ENCODE measurements at regions not wholly inside any gene's neighbourhood (a gene's known extent, or its start where the extent isn't known, plus 50 kb on each side); places are given as distances from the start of the nearest gene placed in this dataset.
A peak's percentile ranks its signal among the peaks of the same experiment; 100 is the strongest.

- DNase-seq (ENCODE audit: low read depth in 4 of 4, low spot score in 3 of 4): no peak
Measured at GRCh38 chr5:56447656-56448055, 214.5 kb upstream of the ANKRD55 start.

DNA sequence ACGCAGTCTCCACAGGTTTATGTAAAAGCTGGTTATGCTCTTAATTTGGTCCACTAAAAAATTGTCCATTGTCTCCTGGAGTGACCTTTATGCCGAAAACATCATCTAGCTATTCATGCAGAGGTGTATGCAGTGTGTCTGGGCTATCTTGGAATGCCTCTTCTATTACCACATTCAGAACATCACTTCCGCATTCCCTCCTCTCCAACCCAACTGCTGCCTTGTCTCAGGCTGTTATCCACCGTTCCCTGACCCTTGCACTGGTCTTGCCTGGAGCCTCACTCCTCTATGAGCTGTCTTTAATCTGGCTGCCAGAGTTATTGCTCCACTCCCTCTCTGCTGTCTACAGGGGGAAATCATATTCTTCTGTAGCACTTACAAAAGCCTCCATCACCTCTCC lies 214.1 kb upstream of the ANKRD55 start:
- no peak for DNase-seq (ENCODE audit: low read depth in 4 of 4, low spot score in 3 of 4)

DNA sequence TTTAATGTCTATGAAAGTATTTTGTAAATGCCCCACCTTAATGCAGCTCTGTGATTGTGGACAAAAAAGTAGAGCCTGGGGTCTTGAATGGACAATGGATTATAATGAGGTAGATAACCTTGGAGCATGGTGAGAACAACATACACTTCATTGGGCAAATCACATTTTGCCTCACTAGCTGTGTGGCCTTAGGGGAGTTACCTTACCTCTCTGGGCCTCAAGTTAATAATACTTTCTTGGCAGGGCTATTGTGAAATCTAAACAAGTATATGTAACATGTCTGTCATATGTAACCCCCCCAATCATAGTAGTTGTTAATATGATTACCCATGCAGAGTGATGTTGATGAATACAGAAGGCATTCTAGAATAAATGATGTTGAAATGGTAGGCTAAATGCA lies 213.6 kb upstream of the ANKRD55 start:
- DNase-seq (ENCODE audit: low read depth in 4 of 4, low spot score in 3 of 4): no peak

DNA sequence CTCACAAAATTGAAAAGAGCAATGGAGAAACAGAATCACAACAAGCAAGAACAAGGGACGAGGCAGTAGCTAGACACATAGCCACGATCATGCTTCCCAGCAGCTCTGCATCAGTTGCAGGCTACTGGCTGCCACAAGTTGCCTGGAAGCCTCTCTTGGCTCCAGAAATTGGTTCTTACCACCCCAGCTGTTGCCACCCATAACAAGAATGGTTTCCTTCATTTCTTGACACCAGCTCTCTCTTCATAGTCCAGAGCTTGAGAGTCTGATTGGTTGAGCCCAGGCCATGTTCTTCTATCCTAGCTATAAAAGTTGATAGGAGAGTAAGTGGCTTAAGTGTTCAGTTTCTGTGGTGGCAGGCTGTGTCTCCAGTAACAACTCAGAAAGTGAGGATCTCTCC lies 210.7 kb upstream of the ANKRD55 start:
- DNase-seq (ENCODE audit: low read depth in 4 of 4, low spot score in 3 of 4): no peak

GRCh38 chr5:56440871-56441740 lies 208.0 kb upstream of the ANKRD55 start:
- no peak for DNase-seq (ENCODE audit: low read depth in 4 of 4, low spot score in 3 of 4)

GRCh38 chr5:56434986-56435385 lies 201.9 kb upstream of the ANKRD55 start:
- DNase-seq (ENCODE audit: low read depth in 4 of 4, low spot score in 3 of 4): no peak

DNA sequence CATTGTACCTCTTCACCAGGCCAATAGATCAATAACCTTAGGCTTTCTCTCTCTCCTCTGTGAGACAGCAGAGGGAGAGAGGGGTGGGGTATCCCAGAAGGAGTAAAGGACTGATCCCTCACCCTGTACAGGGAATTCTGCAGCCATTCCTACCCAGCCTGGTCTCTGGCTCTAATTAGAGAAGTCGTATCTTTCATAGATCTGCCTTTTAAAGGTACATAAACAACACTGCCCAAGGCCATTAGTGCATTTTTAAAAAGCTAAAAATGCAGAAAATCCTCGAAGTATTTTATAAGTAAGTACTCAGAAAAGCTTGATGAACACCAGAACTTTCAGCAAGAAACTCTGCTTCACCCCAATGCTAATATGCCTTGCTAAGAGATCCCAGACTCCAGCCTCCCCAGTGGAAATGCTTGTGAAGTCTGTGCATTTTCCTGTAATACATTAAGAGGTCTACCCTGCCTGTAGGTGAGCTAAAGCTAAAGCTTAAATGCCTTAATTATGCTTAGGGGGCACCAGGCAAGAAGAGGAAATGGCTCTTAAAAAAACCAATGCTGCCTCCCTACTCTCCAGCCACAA lies 200.0 kb upstream of the ANKRD55 start:
- DNase-seq (ENCODE audit: low read depth in 4 of 4, low spot score in 3 of 4): no peak

DNA sequence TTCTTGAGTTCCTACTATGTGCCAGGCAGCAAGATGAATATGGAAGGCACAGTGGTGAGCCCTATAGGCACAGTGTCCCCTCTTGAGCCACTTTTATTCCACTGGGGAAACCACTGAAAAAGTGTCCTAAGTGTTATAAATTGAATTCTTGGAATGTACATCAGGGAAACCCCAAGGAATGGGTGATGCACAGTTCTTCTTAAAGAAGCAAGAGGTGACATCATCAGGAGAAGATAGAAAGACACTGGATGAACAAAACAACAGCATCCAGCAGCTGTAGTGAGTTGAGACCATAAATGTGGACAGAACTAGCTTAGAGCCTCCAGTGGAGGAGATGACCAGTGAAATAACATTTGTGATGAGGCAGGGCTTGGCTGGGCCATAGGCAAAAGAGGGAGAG lies 199.2 kb upstream of the ANKRD55 start:
- no peak for DNase-seq (ENCODE audit: low read depth in 4 of 4, low spot score in 3 of 4)

DNA sequence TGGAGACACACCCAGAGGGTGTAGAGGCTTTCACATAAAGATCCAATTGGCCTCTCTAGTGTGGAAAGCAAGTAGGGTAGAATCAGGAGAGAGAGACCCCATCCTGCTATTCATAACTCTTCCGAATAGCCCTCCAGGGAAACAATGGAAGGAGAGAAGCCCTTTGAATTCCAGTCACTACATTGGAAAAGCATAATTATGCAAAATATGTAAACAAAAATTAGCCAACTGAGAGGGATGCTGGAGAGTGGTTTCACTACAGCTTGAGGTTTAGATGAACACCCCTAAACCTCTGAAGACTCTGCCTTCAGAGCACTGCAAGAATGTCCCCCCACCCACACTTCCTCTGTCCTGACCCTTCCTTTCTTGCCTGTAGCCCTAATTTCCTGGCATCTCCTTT lies 197.3 kb upstream of the ANKRD55 start:
- no peak for DNase-seq (ENCODE audit: low read depth in 4 of 4, low spot score in 3 of 4)

- no peak for DNase-seq (ENCODE audit: low read depth in 4 of 4, low spot score in 3 of 4)
Measured at GRCh38 chr5:56429110-56429561, 196.0 kb upstream of the ANKRD55 start.

- no peak for DNase-seq (ENCODE audit: low read depth in 4 of 4, low spot score in 3 of 4)
Measured at GRCh38 chr5:56426693-56427092, 193.6 kb upstream of the ANKRD55 start.

DNA sequence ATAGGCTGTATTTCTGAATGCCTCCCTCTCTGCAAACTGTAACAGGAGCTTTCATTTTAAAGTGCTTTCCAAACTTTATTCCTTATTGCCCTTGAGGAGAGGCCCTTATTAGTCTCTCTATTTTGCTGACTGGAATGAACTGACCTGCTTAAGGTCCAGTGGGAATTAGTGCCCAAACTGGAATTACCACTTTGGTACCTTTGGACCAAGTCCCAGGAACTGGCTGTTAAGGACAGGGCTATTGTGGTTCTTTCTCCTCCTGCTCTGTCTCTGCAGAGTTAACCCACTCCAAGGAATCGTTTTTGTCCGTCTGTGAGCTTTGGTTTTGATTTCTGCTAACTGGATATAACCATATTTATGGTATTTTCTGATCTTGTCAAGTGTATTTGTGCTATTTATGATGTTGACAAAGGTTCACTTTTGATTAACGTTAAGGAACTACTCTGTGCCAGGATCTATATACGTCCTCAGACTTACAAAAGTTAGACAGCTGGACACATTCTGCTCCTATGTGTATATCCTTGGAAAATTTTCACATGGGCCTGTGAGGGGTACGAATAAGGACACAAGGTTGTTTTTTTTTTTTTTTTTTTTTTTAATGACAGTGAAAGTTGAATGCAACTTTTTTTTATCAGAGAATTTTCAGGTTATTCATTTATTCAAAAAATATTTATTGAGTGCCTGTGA lies 189.1 kb upstream of the ANKRD55 start:
- peak in 3 of 4 donors; percentile 35 to 45 (median 40) for DNase-seq (ENCODE audit: low read depth in 4 of 4, low spot score in 3 of 4)

DNA sequence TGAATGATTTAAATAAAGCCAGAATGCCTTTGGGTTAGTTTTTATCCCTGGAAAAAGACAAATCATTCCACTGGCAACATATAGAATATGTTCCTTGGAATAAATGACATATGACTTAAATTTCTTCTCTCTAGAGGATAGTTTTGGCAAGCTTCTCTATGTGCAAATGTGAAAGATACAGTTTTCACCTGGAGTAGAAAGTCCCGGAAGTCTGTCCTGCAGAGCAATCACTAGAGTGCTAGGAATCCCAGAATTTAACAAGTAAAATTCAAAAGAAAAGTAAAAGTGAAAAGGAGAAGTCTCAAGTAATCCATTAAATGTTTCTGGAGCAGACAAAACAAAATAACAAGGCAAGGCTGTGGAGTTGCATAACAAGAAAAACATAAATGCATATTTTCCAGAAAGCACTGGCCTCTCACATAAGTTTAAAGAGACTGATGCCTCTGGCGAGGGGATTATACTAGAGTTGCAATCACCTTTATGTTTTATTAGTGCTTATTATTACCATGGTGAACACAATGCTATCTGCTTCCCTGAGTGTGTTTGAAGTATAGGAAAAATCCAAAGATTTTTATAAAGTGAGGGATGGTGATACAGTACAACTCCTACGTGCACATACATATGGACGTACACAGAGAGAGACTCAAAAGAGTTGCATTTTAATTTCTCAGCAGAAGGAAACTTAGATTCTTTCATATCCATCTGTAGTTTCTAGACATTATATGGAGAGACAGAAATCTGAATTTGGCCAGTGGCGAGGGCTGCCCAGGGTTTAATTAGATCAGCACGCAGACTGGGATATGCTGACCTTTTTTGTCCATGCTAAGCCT lies 188.3 kb upstream of the ANKRD55 start:
- DNase-seq (ENCODE audit: low read depth in 4 of 4, low spot score in 3 of 4): no peak

DNA sequence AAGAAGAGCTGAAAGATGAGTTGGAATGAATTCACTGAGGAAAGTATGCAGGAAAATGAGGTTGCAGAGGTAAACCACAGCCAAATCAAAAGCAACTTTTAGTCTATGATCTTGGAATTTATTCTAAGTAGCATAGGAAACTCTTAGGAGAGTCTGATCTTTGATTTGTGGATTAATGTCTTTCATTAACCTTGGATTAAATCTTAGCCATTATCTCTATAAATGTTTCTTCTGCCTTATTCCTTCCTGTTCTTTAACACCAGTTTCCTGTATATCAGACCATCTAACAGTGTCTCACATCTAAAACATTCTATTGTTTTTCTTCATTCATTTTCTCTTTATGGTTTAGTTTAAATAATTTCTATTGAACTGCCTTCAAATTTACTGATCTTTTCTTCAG lies 187.2 kb upstream of the ANKRD55 start:
- no peak for DNase-seq (ENCODE audit: low read depth in 4 of 4, low spot score in 3 of 4)

DNA sequence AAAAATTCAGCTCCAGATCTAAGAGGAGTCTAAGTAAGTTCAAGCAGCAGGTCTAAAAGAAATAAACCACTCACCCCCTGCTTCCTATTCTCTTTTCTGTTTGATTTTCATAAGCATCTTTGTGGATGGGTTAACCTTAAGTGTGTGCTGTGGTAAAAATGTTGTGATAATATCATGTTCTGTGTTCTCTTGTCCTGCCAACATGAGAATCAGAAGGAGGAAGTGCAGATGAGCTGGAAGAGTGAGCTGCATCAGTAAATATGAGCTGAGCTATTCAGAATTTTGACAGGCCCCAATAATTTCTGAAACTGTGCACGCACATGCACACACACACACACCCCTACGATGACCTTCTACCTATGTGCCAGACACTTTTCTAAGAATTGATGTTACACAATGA lies 186.5 kb upstream of the ANKRD55 start:
- no peak for DNase-seq (ENCODE audit: low read depth in 4 of 4, low spot score in 3 of 4)

- DNase-seq (ENCODE audit: low read depth in 4 of 4, low spot score in 3 of 4): no peak
Measured at GRCh38 chr5:56415356-56415765, 182.2 kb upstream of the ANKRD55 start.

GRCh38 chr5:56414066-56414465 lies 180.9 kb upstream of the ANKRD55 start:
- DNase-seq (ENCODE audit: low read depth in 4 of 4, low spot score in 3 of 4): no peak

DNA sequence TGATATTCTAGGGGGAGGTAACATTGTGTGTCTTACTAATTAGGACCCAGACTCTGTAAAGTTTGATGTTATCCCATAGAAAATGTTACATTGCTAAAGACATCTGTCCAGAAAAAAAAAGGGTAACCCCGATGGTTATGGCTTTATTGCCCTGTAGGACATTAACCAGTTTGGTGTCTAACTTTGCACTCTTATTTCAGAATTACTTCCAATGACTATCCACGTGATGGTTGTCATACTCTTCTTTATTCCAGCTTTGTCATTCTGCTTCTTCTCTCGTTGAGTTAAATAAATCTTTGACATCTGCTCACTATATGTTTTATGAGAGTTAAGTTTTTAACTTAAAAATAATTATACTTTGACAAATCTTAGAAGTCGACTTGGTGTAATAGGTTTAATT lies 180.4 kb upstream of the ANKRD55 start:
- DNase-seq (ENCODE audit: low read depth in 4 of 4, low spot score in 3 of 4): no peak

DNA sequence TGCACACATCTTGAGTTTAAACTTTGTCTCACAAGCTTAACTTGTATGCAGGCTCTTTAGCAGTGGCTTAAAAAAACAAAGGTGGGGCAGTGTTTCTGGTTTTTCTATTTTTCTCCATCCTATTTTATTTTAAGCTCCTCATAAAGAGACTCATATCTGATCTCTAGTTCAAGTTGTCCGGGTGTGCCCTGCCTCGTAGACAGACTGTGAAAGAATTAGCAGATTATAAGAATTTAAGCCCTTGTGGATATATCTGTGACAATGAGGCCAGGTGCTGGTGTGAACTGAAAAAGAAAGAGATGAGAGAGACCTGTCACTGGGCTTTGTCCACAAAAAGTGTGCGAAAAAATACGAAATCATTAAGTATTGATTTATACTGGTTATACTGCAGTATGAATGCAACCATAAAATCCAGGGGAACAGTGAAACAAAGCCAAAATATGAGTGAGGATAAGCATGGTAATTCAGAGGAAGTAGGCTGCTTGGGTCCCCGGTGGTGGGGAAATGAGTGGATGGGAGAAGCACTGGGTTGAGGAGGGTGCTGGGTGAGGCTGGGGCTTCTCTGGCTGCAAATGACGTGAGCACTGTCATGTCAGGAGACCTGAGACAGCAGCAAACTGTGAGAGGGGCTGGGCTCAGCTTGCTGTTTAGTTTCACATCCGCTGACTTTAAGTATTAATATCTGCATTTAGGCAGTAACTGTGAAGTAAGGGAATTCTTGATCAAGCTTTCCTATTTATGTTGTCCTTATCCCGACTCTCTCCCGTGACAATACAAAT lies 179.7 kb upstream of the ANKRD55 start:
- DNase-seq (ENCODE audit: low read depth in 4 of 4, low spot score in 3 of 4): no peak

DNA sequence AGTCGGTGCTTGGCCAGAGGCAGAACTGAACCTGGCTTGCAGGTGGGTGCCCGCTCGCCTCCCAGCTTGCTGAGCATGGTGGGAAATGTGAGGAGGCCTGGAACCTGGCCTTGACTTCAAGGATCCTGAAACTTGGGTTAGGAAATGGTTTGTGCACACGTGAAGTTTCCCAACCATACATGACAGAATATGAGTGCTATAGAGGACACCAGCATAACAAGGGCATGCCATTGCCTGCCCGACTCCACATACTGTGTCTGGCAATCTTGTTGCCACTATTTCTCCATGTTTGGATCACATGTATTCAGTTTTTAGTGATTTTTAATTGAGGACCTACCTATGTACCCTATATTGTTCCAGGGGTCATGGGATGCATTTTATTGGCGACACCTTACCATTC lies 177.6 kb upstream of the ANKRD55 start:
- DNase-seq (ENCODE audit: low read depth in 4 of 4, low spot score in 3 of 4): no peak

All from left renal pelvis (tissue), 4 donors.